H1 (cell line): ENCODE measurements at regions not wholly inside any gene's neighbourhood (a gene's known extent, or its start where the extent isn't known, plus 50 kb on each side); places are given as distances from the start of the nearest gene placed in this dataset.

Experiments used
- CTCF ChIA-PET: fragments of 300-600 bp; sonication (Branson Sonifier 250); formaldehyde crosslinking; loops from one replicate; lab custom pipeline; 2021; ENCODE audit not compliant: partially characterized antibody; lab: Charles Lee
- POLR2A ChIA-PET: fragments of 300-600 bp; sonication (Branson Sonifier 250); formaldehyde crosslinking; loops from one replicate; lab custom pipeline; 2021; ENCODE audit warnings: inconsistent platforms; ENCODE audit not compliant: partially characterized antibody; lab: Charles Lee
- DNase-seq, 2 experiments: peaks; one replicate each; pipeline versions ENCODE4 v3.0.0 to v3.0.0-alpha.2; 2010 to 2022; ENCODE audit warnings: low spot score in 2 of 2, low read depth in 1 of 2, mixed read lengths in 1 of 2
- FAIRE-seq: peaks from 2 replicates; lab custom pipeline; 2011; peaks lifted over from hg19 to GRCh38; lab: Jason Lieb, UNC
- H2AFZ ChIP-seq: 2 replicates; pipeline ENCODE4 v1.8.1; 2012; ENCODE audit warnings: low read length, inconsistent platforms
- H2AK5ac ChIP-seq: 2 replicates; pipeline ENCODE4 v1.6.1; 2013; ENCODE audit warnings: low read depth, low read length
- H2BK120ac ChIP-seq: replicated peaks from 2 replicates; pipeline ENCODE3; 2013; ENCODE audit warnings: low read depth, low read length, inconsistent platforms
- H2BK12ac ChIP-seq: 2 replicates; pipeline ENCODE4 v1.6.1; 2013; ENCODE audit warnings: low read depth, low read length
- H2BK15ac ChIP-seq: 2 replicates; pipeline ENCODE4 v1.6.1; 2013; ENCODE audit warnings: low read length
- H2BK20ac ChIP-seq: 2 replicates; pipeline ENCODE4 v1.6.1; 2013; ENCODE audit warnings: low read length
- H2BK5ac ChIP-seq: 2 replicates; pipeline ENCODE4 v1.6.1; 2013; ENCODE audit warnings: low read depth, low read length
- H3K14ac ChIP-seq: 2 replicates; pipeline ENCODE4 v1.6.1; 2013; ENCODE audit warnings: inconsistent platforms; ENCODE audit not compliant: insufficient read length
- H3K18ac ChIP-seq: 2 replicates; pipeline ENCODE4 v1.6.1; 2013; ENCODE audit warnings: low read length; ENCODE audit errors: extremely low read depth
- H3K23ac ChIP-seq: 2 replicates; pipeline ENCODE4 v1.6.1; 2013; ENCODE audit warnings: inconsistent platforms; ENCODE audit not compliant: insufficient read length
- H3K23me2 ChIP-seq: 2 replicates; pipeline ENCODE4 v1.6.1; 2013; ENCODE audit warnings: low read depth, low read length
- H3K27ac ChIP-seq: 2 replicates; pipeline ENCODE4 v1.6.1; 2011; ENCODE audit warnings: low read depth, low read length, inconsistent platforms
- H3K27me3 ChIP-seq, 4 experiments: replicated peaks in 1 of 4; 1 replicate in 1 of 4; 2 replicates in 3 of 4; pipeline versions ENCODE4 v1.6.1 to v1.8.1; 2011 to 2013; ENCODE audit warnings: low read length in 3 of 4, mild to moderate bottlenecking in 3 of 4, inconsistent platforms in 2 of 4, mixed read lengths in 2 of 4, moderate library complexity in 1 of 4; ENCODE audit not compliant: control insufficient read depth in 3 of 4, insufficient read depth in 3 of 4; ENCODE audit errors: extremely low read depth in 1 of 4
- H3K36me3 ChIP-seq, 4 experiments: 2 replicates each; pipeline versions ENCODE4 v1.6.1 to v1.8.1; 2011 to 2013; ENCODE audit warnings: mild to moderate bottlenecking in 4 of 4, low read length in 3 of 4, moderate library complexity in 2 of 4, control low read depth in 1 of 4, inconsistent platforms in 1 of 4; ENCODE audit not compliant: insufficient read depth in 4 of 4, control insufficient read depth in 2 of 4
- H3K4ac ChIP-seq: replicated peaks from 2 replicates; pipeline ENCODE3; 2013; ENCODE audit warnings: low read length, low read depth, mixed read lengths, inconsistent platforms; ENCODE audit not compliant: insufficient read length
- H3K4me1 ChIP-seq, 4 experiments: replicated peaks in 1 of 4; 1 replicate in 1 of 4; 2 replicates in 3 of 4; pipeline versions ENCODE4 v1.6.1 to v1.8.1; 2011 to 2013; ENCODE audit warnings: low read length in 3 of 4, inconsistent platforms in 2 of 4, mixed read lengths in 1 of 4; ENCODE audit not compliant: insufficient read depth in 4 of 4, control insufficient read depth in 3 of 4
- H3K4me2 ChIP-seq, 2 experiments: 2 replicates each; pipeline versions ENCODE4 v1.6.1 to v1.8.1; 2011 to 2013; ENCODE audit warnings: low read depth in 2 of 2, low read length in 2 of 2, control low read depth in 1 of 2, inconsistent platforms in 1 of 2, mild to moderate bottlenecking in 1 of 2; ENCODE audit not compliant: insufficient read depth in 1 of 2
- H3K4me3 ChIP-seq, 4 experiments: fragments of 200-600, 300-600 bp in 1 of 4; sonication (generic), shearing (Covaris generic), sonication (Bioruptor Twin) in 1 of 4; 2 replicates each; pipeline versions ENCODE4 v1.5.1 to v1.8.1; 2011 to 2016; ENCODE audit warnings: low read length in 4 of 4, low read depth in 3 of 4, control low read depth in 2 of 4, inconsistent platforms in 2 of 4, mild to moderate bottlenecking in 2 of 4, mixed read lengths in 1 of 4, moderate library complexity in 1 of 4; ENCODE audit not compliant: insufficient read depth in 2 of 4; ENCODE audit errors: extremely low read depth in 1 of 4
- H3K56ac ChIP-seq: replicated peaks from 2 replicates; pipeline ENCODE3; 2013; ENCODE audit warnings: low read depth, mild to moderate bottlenecking, mixed read lengths, low read length, inconsistent platforms; ENCODE audit not compliant: insufficient read length
- H3K79me1 ChIP-seq: 2 replicates; pipeline ENCODE4 v1.6.1; 2013; ENCODE audit warnings: low read depth, low read length, control low read depth
- H3K79me2 ChIP-seq, 2 experiments: 2 replicates each; pipeline versions ENCODE4 v1.6.1 to v1.8.1; 2012 to 2013; ENCODE audit warnings: low read length in 2 of 2, mild to moderate bottlenecking in 2 of 2, inconsistent platforms in 1 of 2; ENCODE audit not compliant: insufficient read depth in 2 of 2, control insufficient read depth in 1 of 2
- H3K9ac ChIP-seq, 4 experiments: replicated peaks in 1 of 4; 1 replicate in 1 of 4; 2 replicates in 3 of 4; pipeline versions ENCODE4 v1.6.1 to v1.8.1; 2011 to 2013; ENCODE audit warnings: low read depth in 3 of 4, low read length in 3 of 4, control low read depth in 2 of 4, mild to moderate bottlenecking in 2 of 4, moderate library complexity in 2 of 4, inconsistent platforms in 1 of 4; ENCODE audit errors: extremely low read depth in 1 of 4
- H3K9me3 ChIP-seq, 2 experiments: 2 replicates each; pipeline versions ENCODE4 v1.6.1 to v1.8.1; 2012 to 2013; ENCODE audit warnings: mild to moderate bottlenecking in 2 of 2, moderate library complexity in 2 of 2, control low read depth in 1 of 2, inconsistent platforms in 1 of 2, low read depth in 1 of 2, low read length in 1 of 2, mixed read lengths in 1 of 2; ENCODE audit not compliant: insufficient read depth in 2 of 2
- H4K20me1 ChIP-seq, 2 experiments: replicated peaks in 1 of 2; 2 replicates each; pipeline versions ENCODE3 to v1.8.1; 2011 to 2013; ENCODE audit warnings: inconsistent platforms in 2 of 2, low read length in 2 of 2, mild to moderate bottlenecking in 1 of 2; ENCODE audit not compliant: insufficient read depth in 2 of 2, control insufficient read depth in 1 of 2
- H4K5ac ChIP-seq: 2 replicates; pipeline ENCODE4 v1.6.1; 2013; ENCODE audit warnings: low read length, low read depth, mixed read lengths, inconsistent platforms; ENCODE audit not compliant: insufficient read length
- H4K8ac ChIP-seq: 2 replicates; pipeline ENCODE4 v1.8.0; 2013; ENCODE audit warnings: mild to moderate bottlenecking, moderate library complexity, low read length, inconsistent platforms; ENCODE audit not compliant: insufficient read depth; ENCODE audit errors: extremely low read depth
- H4K91ac ChIP-seq: replicated peaks from 2 replicates; pipeline ENCODE3; 2013; ENCODE audit warnings: low read length, mixed read lengths, inconsistent platforms; ENCODE audit not compliant: insufficient read length
- CEBPB ChIP-seq: IDR thresholded peaks from 2 replicates; pipeline ENCODE4 v1.6.1; 2012; ENCODE audit warnings: low read depth, low read length
- CTBP2 ChIP-seq: IDR thresholded peaks from 2 replicates; pipeline ENCODE4 v1.7.0; 2011; ENCODE audit warnings: borderline replicate concordance, mild to moderate bottlenecking, moderate library complexity, mixed read lengths, low read length; ENCODE audit not compliant: insufficient read depth, insufficient read length
- EGR1 ChIP-seq: IDR thresholded peaks from 2 replicates; pipeline ENCODE4 v1.6.1; 2011; ENCODE audit warnings: low read depth, low read length, borderline replicate concordance
- GABPA ChIP-seq: IDR thresholded peaks from 2 replicates; pipeline ENCODE4 v1.6.1; 2011; ENCODE audit warnings: mild to moderate bottlenecking, low read length, moderate library complexity, borderline replicate concordance; ENCODE audit not compliant: insufficient read depth
- HDAC6 ChIP-seq: IDR thresholded peaks from one replicate; pipeline ENCODE4 v1.7.1; 2012; ENCODE audit warnings: low read depth, mild to moderate bottlenecking, inconsistent platforms, low read length, moderate library complexity
- KDM1A ChIP-seq: fragments of 200-600, 300-600 bp; sonication (generic); IDR thresholded peaks from 2 replicates; pipeline ENCODE4 v1.7.1; 2016; ENCODE audit warnings: mild to moderate bottlenecking, low read length, borderline replicate concordance
- POLR2A ChIP-seq, 2 experiments: IDR thresholded peaks; 1 replicate in 1 of 2; 2 replicates in 1 of 2; pipeline ENCODE4 v1.6.1; 2011; ENCODE audit warnings: low read depth in 2 of 2, low read length in 2 of 2, mild to moderate bottlenecking in 2 of 2; ENCODE audit errors: control extremely low read depth in 1 of 2
- RXRA ChIP-seq: IDR thresholded peaks from 2 replicates; pipeline ENCODE4 v1.6.1; 2011; ENCODE audit warnings: low read depth, mild to moderate bottlenecking, low read length, moderate library complexity; ENCODE audit not compliant: insufficient read depth
- SIRT6 ChIP-seq: IDR thresholded peaks from one replicate; pipeline ENCODE4 v1.7.1; 2012; ENCODE audit warnings: low read length, inconsistent platforms
- SP4 ChIP-seq: IDR thresholded peaks from 2 replicates; pipeline ENCODE4 v1.6.1; 2012; ENCODE audit warnings: low read length, inconsistent platforms
- SUZ12 ChIP-seq: fragments of 200-600 bp; sonication (generic); IDR thresholded peaks from 2 replicates; pipeline ENCODE4 v1.6.1; 2012; ENCODE audit warnings: mild to moderate bottlenecking, inconsistent platforms, low read length, moderate library complexity, mixed read lengths
- WGBS, 2 experiments: shearing (Covaris generic) in 1 of 2; methylation state at CpG; one replicate each; pipeline versions ENCODE4 v1.1.6 to v1.1.7; 2013 to 2015; ENCODE audit warnings: low lambda C conversion rate in 2 of 2, mixed read lengths in 2 of 2, inconsistent platforms in 1 of 2, low coverage in 1 of 2, missing lambda C conversion rate in 1 of 2; ENCODE audit not compliant: insufficient replicate concordance in 2 of 2, insufficient coverage in 1 of 2, insufficient read length in 1 of 2; ENCODE audit errors: extremely low coverage in 1 of 2, missing lambda C conversion rate in 1 of 2; 5-methylcytosine and 5-hydroxymethylcytosine counted together
- TF ChIP-seq, protein P1 (sequence below): IDR thresholded peaks from 2 replicates; pipeline ENCODE4 v1.6.1; 2012; ENCODE audit warnings: inconsistent platforms
- TF ChIP-seq, protein P2 (sequence below): IDR thresholded peaks from 2 replicates; pipeline ENCODE4 v1.6.1; 2011; ENCODE audit warnings: low read length, improper control_type of control experiment

DNA sequence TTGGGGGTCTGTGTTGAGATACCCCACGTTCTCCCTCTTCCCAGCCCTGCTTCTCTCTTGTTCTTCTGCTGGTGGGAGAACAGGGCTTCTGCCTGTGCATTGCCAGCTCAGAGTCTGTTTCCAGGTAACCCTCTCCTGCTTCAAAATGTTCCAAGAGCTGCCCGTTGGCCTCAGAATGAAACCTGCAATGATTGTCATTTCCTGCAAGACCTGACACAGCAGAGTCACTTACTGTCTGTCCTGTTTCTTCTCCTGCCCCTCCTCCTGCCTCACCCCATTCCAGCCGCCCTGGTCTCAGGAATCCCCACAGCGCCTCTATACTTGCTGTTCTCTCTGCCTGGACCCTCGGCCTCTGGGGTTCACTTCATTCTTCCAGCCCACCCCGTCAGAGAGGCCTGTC, 81.4 kb upstream of the ARID1B start:
- H2AFZ ChIP-seq: no peak overlapping the region
- no peak overlapping the region for H3K23ac ChIP-seq
- H3K4me1 ChIP-seq: no peaks in the 10 kb centered on the region
- H3K9ac ChIP-seq: no peak overlapping the region
- CTCF ChIA-PET: interaction anchor here (0.6 to 1.5 kb wide), 4 partner anchors 57 to 435 kb away, joined by 3 to 6 read pairs (median 4); no protein-coding TSS in a partner anchor
- H3K27ac ChIP-seq: no peak overlapping the region
- no peak overlapping the region for H3K18ac ChIP-seq
- no peaks in the 10 kb centered on the region for H3K79me1 ChIP-seq
- H4K91ac ChIP-seq: no peak overlapping the region
- no peak overlapping the region for H2AK5ac ChIP-seq
- no peak overlapping the region for H4K5ac ChIP-seq
- DNase-seq (no peak), FAIRE-seq (no peak)
- H2BK15ac ChIP-seq: no peak overlapping the region; the same call in 1 of the 2 replicates
- 76% methylated on average over 6 of the region's 6 CpGs; no CpG with 5 or more reads in 1 of the 2 experiments for WGBS, 2 experiments
- no peak overlapping the region for H2BK120ac ChIP-seq
- no peak overlapping the region for H3K14ac ChIP-seq
- H2BK12ac ChIP-seq: no peak overlapping the region
- H3K79me2 ChIP-seq: no peaks in the 10 kb centered on the region
- no peak overlapping the region for H4K8ac ChIP-seq
- H3K4me3 ChIP-seq: no peak overlapping the region
- no peaks in the 10 kb centered on the region for H4K20me1 ChIP-seq
- no peak overlapping the region for H3K4ac ChIP-seq
- POLR2A ChIA-PET: no interaction called here
- H3K36me3 ChIP-seq: no peaks in the 10 kb centered on the region
- H3K56ac ChIP-seq: no peak overlapping the region
- no peak overlapping the region for H2BK5ac ChIP-seq
- H3K23me2 ChIP-seq: no peaks in the 10 kb centered on the region
- H3K9me3 ChIP-seq: no peaks in the 10 kb centered on the region
- no peak overlapping the region for H2BK20ac ChIP-seq
- H3K4me2 ChIP-seq: no peak overlapping the region
- no peaks in the 10 kb centered on the region for H3K27me3 ChIP-seq
- TF ChIP-seq SUZ12: no peak
- no peak for TF ChIP-seq CTBP2
- no peak for TF ChIP-seq SP4
- TF ChIP-seq, protein P1, sequence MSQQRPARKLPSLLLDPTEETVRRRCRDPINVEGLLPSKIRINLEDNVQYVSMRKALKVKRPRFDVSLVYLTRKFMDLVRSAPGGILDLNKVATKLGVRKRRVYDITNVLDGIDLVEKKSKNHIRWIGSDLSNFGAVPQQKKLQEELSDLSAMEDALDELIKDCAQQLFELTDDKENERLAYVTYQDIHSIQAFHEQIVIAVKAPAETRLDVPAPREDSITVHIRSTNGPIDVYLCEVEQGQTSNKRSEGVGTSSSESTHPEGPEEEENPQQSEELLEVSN: no peak
- TF ChIP-seq EGR1: no peak
- TF ChIP-seq, protein P2, sequence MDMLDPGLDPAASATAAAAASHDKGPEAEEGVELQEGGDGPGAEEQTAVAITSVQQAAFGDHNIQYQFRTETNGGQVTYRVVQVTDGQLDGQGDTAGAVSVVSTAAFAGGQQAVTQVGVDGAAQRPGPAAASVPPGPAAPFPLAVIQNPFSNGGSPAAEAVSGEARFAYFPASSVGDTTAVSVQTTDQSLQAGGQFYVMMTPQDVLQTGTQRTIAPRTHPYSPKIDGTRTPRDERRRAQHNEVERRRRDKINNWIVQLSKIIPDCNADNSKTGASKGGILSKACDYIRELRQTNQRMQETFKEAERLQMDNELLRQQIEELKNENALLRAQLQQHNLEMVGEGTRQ: no peak
- TF ChIP-seq CEBPB: no peak
- TF ChIP-seq RXRA: no peak
- TF ChIP-seq HDAC6: no peak
- no peak for TF ChIP-seq GABPA
- TF ChIP-seq POLR2A (IDR thresholded peaks at IDR 0.05; ENCODE audit: control extremely low read depth in 1 of 2, low read depth in 2 of 2, low read length in 2 of 2): no peak
- TF ChIP-seq SIRT6: no peak
- TF ChIP-seq KDM1A: no peak
